GM18907 (cell line): ENCODE measurements at regions not wholly inside any gene's neighbourhood (a gene's known extent, or its start where the extent isn't known, plus 50 kb on each side); places are given as distances from the start of the nearest gene placed in this dataset.

Experiments
- ATAC-seq: cut with Tn5 transposase; IDR thresholded peaks from one replicate; pipeline ENCODE4 v1.9.1; 2021; ENCODE audit warnings: mild to moderate bottlenecking, moderate library complexity; ENCODE audit not compliant: unreplicated experiment

- no peak for ATAC-seq
Observed at GRCh38 chr13:24075137-24075975, 85.2 kb upstream of the SPATA13 start.

GRCh38 chr13:24076109-24076508 lies 84.4 kb upstream of the SPATA13 start:
- ATAC-seq: no peak

DNA sequence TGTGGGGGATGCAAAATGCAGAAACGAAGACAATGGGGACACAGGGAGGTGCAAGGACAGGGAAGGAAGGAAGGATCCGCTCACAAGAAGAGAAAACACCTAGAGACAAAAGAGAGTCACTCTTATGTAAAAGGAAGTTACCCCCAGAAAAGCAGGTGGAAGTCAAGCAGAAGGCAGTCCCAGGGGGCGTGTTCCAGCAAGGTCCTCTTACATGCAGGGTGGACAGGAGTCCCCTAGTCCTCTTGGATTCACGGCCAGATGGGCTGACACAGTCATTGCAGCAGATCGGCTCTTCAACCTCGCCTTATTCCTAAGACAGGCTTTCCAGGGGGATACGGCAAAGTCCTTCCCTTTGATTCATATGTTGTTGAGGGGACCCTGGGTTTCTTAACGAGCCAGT lies 83.9 kb upstream of the SPATA13 start:
- ATAC-seq: no peak

- ATAC-seq: no peak
Observed at GRCh38 chr13:24080134-24080533, 80.4 kb upstream of the SPATA13 start.

DNA sequence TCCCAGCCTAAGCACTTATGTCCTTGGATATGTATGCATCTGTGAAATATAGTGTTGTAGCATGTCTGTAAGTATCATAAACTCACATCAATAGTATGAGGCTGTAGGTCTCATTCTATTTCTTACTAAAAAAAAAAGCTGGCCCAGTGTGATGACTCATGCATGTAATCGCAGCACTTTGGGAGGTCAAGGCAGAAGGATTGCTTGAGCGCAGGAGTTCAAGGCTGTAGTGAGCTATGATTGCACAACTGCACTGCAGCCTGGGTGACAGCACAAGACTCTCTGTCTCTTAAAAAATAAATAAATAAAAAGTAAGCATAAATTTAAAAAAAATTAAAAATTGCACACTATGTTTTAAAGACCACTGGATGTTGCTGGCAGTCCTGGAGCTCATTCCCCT lies 79.1 kb upstream of the SPATA13 start:
- ATAC-seq: no peak

GRCh38 chr13:24083141-24083540 lies 77.4 kb upstream of the SPATA13 start:
- no peak for ATAC-seq

DNA sequence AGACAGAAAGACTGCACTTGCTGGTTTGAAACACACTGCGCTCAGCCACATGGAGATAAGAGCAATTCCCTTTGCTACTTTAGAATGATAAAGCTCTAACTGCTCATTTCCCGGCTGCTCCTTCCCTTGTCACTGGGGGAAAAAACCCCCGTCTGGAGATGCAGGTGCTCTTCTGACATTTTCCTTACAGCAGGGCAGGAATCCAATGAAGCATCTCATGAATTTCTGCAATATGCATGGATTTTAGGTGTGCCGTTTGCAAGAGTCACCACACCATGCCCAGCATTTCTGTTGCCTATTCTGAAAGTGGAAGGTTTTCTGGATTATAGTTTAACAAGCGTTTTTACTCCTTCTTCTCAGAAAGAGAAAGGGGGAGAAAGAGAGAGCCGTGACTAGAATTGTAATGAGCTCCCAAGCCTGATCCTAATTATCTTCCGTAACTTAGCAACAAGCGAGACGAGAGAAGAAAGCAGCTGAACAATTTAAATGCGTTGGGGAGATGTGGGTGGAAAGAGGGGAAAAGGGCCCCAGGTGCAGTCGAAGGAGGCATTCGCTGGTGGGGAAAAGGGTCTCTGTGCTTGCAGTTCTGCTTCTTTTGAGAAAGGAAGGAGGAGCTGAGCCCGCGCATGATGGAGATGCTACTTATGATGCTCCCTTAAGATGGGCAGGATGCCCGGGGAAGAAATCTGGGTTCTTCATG lies 76.6 kb upstream of the SPATA13 start:
- no peak for ATAC-seq

DNA sequence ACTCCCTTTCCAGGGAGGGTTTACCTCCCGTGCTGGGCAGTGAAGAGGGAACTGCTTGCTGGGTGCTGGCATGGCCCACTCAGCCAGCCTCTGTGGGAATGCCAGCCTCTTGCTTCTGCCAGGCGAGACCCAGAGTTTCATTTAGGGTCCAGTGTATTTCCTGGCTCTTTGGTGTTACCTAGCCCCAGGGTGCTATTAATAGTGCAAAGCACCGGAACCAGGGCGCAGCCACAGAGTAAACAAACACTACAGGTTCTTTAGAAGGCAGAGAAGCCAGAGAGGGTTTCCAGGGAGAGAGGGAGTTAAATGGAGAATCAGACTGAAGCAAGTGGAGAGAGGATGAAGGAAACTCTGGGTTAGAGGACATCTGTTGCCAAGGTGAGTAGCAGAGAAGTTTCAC lies 74.9 kb upstream of the SPATA13 start:
- ATAC-seq: no peak

DNA sequence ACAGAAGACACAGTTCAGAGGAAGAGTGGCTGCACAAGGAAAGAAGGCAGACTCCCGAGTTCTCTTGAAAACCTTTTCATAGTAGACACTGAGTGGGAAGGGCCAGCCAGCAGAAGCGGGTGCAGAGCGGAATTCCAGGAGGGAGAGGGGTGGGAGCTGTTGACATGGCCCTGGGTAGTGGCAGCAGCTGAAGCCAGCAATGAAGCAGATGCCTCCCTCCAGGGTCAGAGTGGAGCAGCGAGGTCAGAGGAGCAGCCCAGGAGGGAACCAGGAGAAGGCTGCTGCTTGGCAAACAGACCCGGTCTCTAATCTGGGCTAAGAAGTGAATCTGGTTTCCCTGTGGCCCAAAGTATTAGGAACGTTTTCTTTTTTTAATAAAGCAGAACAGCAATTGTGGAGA lies 73.9 kb upstream of the SPATA13 start:
- ATAC-seq: no peak

DNA sequence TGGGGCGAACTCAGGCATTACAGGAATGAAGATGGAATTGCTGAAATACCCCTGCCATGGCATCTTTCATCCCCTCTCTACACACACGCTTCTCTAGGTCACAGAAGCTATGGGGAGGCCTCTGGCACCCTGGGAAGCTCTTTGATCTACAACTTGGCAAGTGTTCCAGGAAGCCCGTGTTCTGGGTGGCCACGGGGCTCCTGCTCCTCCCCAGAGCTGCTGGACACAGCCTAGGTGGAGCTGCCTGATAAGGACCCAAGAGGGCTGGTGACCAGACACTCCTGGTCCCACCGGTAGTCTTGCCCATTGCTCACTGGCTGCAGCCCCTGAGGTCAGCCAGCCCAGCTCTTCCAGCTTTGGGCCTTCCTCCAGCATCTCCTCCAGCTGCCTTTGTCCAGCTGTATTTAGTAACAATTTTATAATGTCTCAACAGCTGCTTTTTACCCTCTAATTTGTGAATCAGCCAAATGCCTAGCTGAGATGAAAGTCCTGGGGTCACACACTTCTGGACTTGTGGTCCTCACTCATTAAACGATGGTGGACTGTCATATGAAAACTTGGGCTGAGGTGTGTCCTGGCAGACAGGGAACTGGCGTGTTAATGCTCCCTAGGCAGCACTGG lies 72.8 kb upstream of the SPATA13 start:
- no peak for ATAC-seq

DNA sequence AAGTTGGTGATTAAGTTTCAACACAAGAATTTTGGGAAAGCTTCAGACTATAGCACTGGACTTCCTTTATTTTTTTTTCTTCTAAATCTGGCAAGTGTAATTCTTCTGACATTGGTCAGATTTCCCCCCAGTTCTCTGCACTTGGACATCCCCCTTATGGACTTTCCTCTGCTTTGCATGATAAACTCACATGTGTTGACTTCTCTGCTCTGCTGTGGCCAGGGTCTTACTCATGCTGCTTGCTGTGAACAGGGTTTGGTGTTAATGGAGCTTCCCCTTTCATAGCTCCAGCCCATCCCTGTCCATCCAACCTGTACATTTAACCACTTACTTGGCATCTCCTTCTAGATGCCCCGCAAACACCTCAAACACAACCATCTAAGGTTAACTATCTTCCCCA lies 70.5 kb upstream of the SPATA13 start:
- no peak for ATAC-seq

- ATAC-seq: no peak
Observed at GRCh38 chr13:24091080-24091479, 69.4 kb upstream of the SPATA13 start.

DNA sequence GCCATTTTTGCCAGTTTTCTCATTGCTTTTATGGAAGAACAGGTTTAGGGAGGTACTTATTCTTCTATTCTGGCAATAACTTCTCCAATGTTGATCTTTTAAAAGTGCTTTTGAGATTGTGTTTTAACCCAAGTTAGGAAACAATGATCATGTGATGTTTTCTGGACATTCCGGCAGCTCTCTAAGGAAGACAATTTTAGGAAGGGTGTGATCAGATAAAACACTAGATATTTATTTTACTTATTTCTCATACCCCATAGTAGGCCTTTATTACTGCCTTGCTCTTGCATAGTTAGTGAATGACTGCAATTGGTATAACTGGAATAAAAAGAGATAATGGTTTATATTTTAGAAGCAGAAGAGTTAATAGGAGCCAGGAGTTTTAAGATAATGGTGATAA lies 68.4 kb upstream of the SPATA13 start:
- no peak for ATAC-seq

- ATAC-seq: no peak
Observed at GRCh38 chr13:24093047-24093446, 67.5 kb upstream of the SPATA13 start.

- no peak for ATAC-seq
Observed at GRCh38 chr13:24096659-24097058, 63.9 kb upstream of the SPATA13 start.

DNA sequence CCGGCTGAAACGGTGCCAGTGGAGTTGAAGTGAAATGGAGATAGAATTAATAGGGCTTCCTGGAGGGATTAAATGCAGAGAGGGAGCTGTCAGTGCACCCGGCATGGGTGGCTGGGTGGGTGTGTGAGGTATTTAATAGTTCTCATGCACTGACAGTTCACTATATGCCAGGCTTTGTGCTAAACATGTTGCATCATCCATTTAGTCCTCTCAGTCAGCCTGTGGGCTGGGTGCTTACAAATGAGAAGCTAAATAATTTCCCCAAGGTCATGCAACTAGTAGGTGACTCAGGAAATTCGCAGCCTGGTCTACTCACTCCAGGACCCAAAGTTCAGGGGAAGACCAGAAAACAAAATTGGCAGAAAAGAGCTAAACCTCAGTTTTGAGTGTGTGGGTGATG lies 63.5 kb upstream of the SPATA13 start:
- ATAC-seq: peak; percentile 79

GRCh38 chr13:24097667-24098066 lies 62.9 kb upstream of the SPATA13 start:
- ATAC-seq: peak; percentile 46

- ATAC-seq: no peak
Observed at GRCh38 chr13:24099490-24099889, 61.0 kb upstream of the SPATA13 start.

DNA sequence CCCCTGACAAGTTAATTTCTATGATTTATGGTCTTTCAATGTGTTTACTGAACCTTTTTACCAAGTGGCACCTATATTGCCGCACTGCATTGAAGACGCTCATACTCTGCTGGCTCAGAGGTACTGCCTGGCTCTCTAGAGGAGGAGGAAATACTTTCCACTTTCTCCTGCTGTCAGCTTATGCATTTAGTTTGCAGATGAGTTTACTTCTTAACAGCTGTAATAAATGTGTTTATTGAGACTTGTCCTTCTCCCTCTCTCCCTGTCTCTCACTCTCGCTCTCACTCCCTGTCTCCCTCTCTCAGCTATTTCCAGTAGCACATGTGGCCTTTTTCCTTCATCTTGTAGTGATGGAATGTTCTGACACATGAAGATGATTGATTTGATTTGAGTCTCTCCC lies 60.3 kb upstream of the SPATA13 start:
- ATAC-seq: no peak

DNA sequence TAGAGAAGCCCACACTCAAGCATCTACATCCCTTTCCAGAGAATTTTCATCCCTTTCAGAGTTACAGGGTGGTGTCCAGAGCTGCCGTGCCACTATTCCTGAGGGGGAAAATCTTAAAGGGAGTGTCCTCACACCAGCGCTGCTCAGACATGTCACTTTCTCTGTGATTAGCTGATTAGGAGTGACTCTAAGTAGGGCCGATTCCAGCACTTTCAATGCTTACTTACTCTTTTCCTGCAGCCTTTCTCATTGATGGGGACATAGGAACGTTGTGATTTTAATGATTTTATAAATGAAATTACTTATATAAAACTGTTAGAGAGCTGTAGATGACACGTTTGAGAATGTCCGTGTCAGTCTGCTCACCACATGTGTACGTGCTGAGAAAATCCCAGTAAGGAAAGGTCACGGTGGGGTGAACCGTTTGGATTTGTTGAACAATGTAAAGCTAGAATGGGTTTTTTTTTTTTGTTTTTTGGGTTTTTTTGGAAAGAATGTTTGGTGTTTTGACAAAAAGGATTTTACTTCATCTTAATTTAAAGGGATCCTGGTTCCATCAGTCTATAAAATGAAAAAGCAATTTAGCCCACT lies 56.6 kb upstream of the SPATA13 start:
- ATAC-seq: no peak

- ATAC-seq: no peak
Observed at GRCh38 chr13:24104723-24105122, 55.8 kb upstream of the SPATA13 start.

- ATAC-seq: no peak
Observed at GRCh38 chr13:24106429-24106828, 54.1 kb upstream of the SPATA13 start.
